ENCODE measurements at regions not wholly inside any gene's neighbourhood (a gene's known extent, or its start where the extent isn't known, plus 50 kb on each side); places are given as distances from the start of the nearest gene placed in this dataset.

DNA sequence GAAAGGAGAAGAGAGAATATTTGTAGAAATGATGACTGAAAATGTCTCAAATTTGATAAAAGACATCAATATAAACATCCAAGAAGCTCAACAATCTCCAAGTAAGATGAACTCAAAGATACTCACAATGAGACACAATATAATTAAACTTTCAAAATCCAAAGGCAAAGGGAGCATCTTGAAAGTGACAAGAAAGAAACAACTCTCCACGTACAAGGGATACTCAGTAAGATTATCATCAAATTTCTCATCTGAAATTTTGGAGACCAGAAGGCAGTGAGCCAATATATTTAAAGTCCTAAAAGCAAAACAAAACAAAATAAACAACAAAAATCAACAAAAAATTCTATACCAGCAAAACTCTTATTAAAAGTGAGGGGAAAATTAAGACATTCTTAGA lies 428.7 kb downstream of the NFIB start:
- no peaks in the 10 kb centered on the region for H3K4me1 ChIP-seq
- no peak for DNase-seq (ENCODE audit: extremely low spot score in 2 of 2)
- intact Hi-C loops (cut with DNase I) = no loop called here
- H3K4me3 ChIP-seq = no peak overlapping the region
- no peaks in the 10 kb centered on the region for H3K9me3 ChIP-seq
- H3K36me3 ChIP-seq = no peaks in the 10 kb centered on the region
- H3K27ac ChIP-seq = no peak overlapping the region
- TF ChIP-seq, protein P1, sequence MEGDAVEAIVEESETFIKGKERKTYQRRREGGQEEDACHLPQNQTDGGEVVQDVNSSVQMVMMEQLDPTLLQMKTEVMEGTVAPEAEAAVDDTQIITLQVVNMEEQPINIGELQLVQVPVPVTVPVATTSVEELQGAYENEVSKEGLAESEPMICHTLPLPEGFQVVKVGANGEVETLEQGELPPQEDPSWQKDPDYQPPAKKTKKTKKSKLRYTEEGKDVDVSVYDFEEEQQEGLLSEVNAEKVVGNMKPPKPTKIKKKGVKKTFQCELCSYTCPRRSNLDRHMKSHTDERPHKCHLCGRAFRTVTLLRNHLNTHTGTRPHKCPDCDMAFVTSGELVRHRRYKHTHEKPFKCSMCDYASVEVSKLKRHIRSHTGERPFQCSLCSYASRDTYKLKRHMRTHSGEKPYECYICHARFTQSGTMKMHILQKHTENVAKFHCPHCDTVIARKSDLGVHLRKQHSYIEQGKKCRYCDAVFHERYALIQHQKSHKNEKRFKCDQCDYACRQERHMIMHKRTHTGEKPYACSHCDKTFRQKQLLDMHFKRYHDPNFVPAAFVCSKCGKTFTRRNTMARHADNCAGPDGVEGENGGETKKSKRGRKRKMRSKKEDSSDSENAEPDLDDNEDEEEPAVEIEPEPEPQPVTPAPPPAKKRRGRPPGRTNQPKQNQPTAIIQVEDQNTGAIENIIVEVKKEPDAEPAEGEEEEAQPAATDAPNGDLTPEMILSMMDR (IDR thresholded peaks at IDR 0.05) = no peak
- TF ChIP-seq POLR2AphosphoS5 (IDR thresholded peaks at IDR 0.05; ENCODE audit: insufficient read depth in 1 of 2, low read depth in 1 of 2) = no peak
- TF ChIP-seq POLR2A (IDR thresholded peaks at IDR 0.05) = no peak
- no peaks in the 10 kb centered on the region for H3K27me3 ChIP-seq

DNA sequence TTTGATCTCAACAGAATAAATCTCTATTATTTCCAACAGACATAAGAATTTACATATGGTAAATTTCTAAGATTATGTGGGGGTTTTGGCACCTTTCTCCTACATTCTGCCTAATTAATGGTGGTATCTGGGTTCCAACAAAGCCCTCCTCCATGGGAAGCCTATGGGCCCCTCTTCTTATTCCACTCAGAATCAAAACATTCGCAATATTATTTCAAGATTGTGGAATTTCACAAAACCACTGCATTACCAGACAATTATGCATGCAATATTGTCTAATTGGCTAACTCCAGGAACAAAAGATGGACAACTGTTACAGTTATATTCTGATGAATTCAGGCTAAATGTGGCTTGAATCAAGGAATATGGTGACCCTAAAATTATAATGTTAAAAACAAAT lies 434.0 kb downstream of the NFIB start:
- intact Hi-C loops (cut with DNase I) = no loop called here
- H3K9me3 ChIP-seq = no peaks in the 10 kb centered on the region

DNA sequence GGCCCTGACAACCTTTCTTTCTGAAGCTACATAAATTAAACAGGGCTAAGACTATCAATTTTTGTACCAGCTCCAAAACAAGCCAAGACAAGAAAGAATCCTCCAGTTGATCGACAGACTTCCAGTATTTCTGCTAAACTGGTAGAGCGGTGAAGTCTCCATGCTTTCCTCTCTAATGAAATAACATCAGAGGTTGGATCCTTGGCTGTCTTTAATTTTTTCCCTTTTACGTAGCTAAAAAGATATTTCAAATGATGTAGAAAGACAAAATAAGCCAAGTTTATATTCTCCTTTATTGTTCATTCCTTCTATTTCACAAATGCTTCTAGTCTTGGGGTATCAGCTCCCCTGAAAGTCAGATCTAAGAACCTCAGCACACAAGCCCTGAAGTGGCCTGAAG lies 434.9 kb downstream of the NFIB start:
- no peaks in the 10 kb centered on the region for H3K9me3 ChIP-seq
- TF ChIP-seq POLR2A (IDR thresholded peaks at IDR 0.05) (no peak), POLR2AphosphoS5 (IDR thresholded peaks at IDR 0.05; ENCODE audit: insufficient read depth in 1 of 2, low read depth in 1 of 2) (no peak)
- TF ChIP-seq, protein P1 (IDR thresholded peaks at IDR 0.05) = no peak
- no peaks in the 10 kb centered on the region for H3K36me3 ChIP-seq
- H3K27ac ChIP-seq = no peak overlapping the region
- H3K4me3 ChIP-seq = no peak overlapping the region
- intact Hi-C loops (cut with DNase I) = no loop called here
- no peaks in the 10 kb centered on the region for H3K27me3 ChIP-seq
- no peak for DNase-seq (ENCODE audit: extremely low spot score in 2 of 2)
- no peaks in the 10 kb centered on the region for H3K4me1 ChIP-seq

More for the DNA sequence above, 434.0 kb downstream of the NFIB start:
- H3K27me3 ChIP-seq = no peaks in the 10 kb centered on the region
- no peak overlapping the region for H3K4me3 ChIP-seq
- no peak overlapping the region for H3K27ac ChIP-seq
- DNase-seq (ENCODE audit: extremely low spot score in 2 of 2) = no peak
- H3K36me3 ChIP-seq = no peaks in the 10 kb centered on the region
- H3K4me1 ChIP-seq = no peaks in the 10 kb centered on the region
- no peak for TF ChIP-seq POLR2A (IDR thresholded peaks at IDR 0.05)
- TF ChIP-seq, protein P1 (IDR thresholded peaks at IDR 0.05) = no peak
- no peak for TF ChIP-seq POLR2AphosphoS5 (IDR thresholded peaks at IDR 0.05; ENCODE audit: insufficient read depth in 1 of 2, low read depth in 1 of 2)

GRCh38 chr9:13878241-13878711 lies 435.7 kb downstream of the NFIB start:
- intact Hi-C loops (cut with DNase I) = no loop called here

DNA sequence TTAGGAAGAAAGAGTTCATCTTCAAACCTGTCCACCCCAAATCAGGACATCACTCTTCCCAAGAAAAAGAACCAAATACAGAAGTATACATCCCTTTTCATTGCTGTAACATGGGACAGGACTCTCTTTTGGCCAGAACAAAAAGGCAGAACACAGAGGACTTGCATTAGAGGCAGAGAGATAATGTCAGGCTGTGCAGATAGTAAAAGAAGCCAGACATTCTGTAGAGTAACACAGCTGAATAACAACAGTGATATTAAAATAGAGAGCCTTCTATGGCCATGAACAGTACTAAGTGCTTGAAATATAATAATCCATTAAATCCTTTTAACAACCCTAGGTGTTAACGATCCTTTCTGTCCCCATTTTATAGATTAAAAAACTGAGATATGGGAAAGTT lies 437.2 kb downstream of the NFIB start:
- Histone ChIP-seq H3K27me3 (no peaks in the 10 kb centered on the region), H3K4me1 (no peaks in the 10 kb centered on the region), H3K4me3 (no peak overlapping the region), H3K27ac (no peak overlapping the region), H3K36me3 (no peaks in the 10 kb centered on the region), H3K9me3 (no peaks in the 10 kb centered on the region)
- DNase-seq (ENCODE audit: extremely low spot score in 2 of 2) = no peak
- TF ChIP-seq, protein P1 (IDR thresholded peaks at IDR 0.05) = no peak
- no peak for TF ChIP-seq POLR2A (IDR thresholded peaks at IDR 0.05)
- TF ChIP-seq POLR2AphosphoS5 (IDR thresholded peaks at IDR 0.05; ENCODE audit: insufficient read depth in 1 of 2, low read depth in 1 of 2) = no peak
- intact Hi-C loops (cut with DNase I) = no loop called here

More at GRCh38 chr9:13878241-13878711, 435.7 kb downstream of the NFIB start:
- no peak for DNase-seq (ENCODE audit: extremely low spot score in 2 of 2)
- Histone ChIP-seq H3K36me3 (no peaks in the 10 kb centered on the region), H3K27me3 (no peaks in the 10 kb centered on the region), H3K4me1 (no peaks in the 10 kb centered on the region), H3K27ac (no peak overlapping the region), H3K4me3 (no peak overlapping the region), H3K9me3 (no peaks in the 10 kb centered on the region)
- TF ChIP-seq POLR2A (IDR thresholded peaks at IDR 0.05) (no peak), POLR2AphosphoS5 (IDR thresholded peaks at IDR 0.05; ENCODE audit: insufficient read depth in 1 of 2, low read depth in 1 of 2) (no peak)
- TF ChIP-seq, protein P1 (IDR thresholded peaks at IDR 0.05) = no peak

Data from vagina (tissue), 2 donors.